GM13977 (cell line): ENCODE measurements at regions not wholly inside any gene's neighbourhood (a gene's known extent, or its start where the extent isn't known, plus 50 kb on each side); places are given as distances from the start of the nearest gene placed in this dataset.

Source experiments
- DNase-seq: peaks from one replicate; pipeline ENCODE4 v3.0.0; 2012; ENCODE audit warnings: low spot score
- in situ Hi-C: fragments of 300-500 bp; cut with MboI; formaldehyde crosslinking; loops from one replicate; pipeline ENCODE4 v1.12.0; 2022; ENCODE audit warnings: low sequenced_read_pairs, low pct_unique_long_range_greater_than_20kb, mixed read lengths, inconsistent platforms; ENCODE audit not compliant: unreplicated experiment
- TF ChIP-seq, protein P1 (sequence below): IDR thresholded peaks from 2 replicates; pipeline ENCODE4 v1.5.1; 2012; ENCODE audit warnings: mild to moderate bottlenecking, control low read depth; ENCODE audit not compliant: insufficient read depth; ENCODE audit errors: extremely low read depth, missing control alignments

DNA sequence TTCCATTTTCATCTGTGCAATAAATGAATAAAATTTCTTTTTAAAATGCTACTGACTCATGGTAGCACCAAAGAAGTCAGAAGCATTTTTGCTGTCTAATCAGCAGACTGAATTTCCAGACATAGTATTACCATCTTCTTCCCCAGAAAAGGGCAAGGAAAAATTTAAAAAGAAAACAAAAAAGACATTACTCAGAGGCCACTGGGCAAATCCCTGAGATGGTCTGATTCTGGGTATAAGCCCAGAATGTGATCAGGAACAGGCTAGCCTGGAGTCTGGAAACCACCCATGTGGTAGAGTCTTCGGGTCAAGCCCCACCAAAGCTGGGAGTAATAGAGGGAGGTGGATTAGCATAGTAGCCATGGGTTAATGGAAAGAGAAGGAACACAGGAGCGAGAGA is 342.8 kb downstream of the FBXW7 start:
- no peak for DNase-seq
- TF ChIP-seq, protein P1, sequence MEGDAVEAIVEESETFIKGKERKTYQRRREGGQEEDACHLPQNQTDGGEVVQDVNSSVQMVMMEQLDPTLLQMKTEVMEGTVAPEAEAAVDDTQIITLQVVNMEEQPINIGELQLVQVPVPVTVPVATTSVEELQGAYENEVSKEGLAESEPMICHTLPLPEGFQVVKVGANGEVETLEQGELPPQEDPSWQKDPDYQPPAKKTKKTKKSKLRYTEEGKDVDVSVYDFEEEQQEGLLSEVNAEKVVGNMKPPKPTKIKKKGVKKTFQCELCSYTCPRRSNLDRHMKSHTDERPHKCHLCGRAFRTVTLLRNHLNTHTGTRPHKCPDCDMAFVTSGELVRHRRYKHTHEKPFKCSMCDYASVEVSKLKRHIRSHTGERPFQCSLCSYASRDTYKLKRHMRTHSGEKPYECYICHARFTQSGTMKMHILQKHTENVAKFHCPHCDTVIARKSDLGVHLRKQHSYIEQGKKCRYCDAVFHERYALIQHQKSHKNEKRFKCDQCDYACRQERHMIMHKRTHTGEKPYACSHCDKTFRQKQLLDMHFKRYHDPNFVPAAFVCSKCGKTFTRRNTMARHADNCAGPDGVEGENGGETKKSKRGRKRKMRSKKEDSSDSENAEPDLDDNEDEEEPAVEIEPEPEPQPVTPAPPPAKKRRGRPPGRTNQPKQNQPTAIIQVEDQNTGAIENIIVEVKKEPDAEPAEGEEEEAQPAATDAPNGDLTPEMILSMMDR = no peak
- in situ Hi-C loops = no loop called here

DNA sequence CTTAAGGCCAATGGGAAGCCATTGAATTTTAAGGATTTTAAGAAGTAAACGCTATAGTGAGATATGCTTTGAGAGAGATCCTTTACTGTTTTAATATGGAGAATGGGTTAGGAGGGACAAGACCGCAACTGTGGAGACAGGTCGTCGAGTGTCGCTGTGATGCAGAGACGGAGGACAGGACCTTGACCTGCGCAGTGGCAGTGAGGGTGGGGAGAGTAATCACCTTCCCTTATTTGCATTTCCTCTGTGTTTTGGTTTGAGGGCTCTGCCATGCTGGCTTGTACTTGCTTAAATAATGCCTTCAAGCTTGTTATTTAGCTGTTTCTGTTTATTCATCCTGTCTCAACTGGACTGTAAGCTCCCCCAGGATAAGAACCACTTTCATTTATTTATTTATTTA is 345.0 kb downstream of the FBXW7 start:
- DNase-seq = no peak
- in situ Hi-C loops = no loop called here
- TF ChIP-seq, protein P1 = no peak

DNA sequence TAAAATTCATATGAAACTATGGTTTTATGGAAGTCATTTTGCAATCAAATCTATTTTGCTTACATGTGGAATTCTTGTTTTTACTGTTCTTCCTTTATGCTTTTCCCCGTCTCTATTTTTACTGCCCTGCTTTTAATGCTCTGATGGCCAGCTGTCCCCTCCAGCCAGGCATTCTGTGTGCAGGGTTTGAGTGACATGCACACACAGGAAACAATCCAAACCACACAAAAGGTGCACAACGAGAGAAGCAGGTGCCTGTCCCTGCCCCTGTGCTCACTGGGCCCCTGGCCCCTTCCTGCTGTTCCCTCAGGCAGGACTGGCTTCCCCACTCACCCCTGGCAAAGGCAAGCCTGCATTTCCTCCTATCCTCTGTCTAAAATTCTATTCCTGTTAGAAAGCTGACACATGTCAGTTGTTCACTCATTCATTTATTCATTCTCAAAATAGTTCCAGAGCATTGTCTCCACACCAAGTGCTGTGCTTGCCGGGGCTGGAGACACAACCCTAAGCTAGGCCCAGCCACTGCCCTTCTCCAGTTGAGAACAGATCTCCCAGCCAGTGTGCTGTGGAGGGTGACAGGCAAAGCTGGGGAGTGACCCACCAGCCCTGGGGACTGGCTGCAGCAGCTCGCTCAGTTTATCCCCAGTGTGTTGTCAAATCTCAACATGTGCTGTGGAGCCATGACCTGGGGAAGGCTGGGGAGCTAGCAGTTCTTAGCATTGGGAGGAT is 346.3 kb downstream of the FBXW7 start:
- in situ Hi-C loops = no loop called here
- peak; percentile 9 for DNase-seq
- TF ChIP-seq, protein P1 = no peak

DNA sequence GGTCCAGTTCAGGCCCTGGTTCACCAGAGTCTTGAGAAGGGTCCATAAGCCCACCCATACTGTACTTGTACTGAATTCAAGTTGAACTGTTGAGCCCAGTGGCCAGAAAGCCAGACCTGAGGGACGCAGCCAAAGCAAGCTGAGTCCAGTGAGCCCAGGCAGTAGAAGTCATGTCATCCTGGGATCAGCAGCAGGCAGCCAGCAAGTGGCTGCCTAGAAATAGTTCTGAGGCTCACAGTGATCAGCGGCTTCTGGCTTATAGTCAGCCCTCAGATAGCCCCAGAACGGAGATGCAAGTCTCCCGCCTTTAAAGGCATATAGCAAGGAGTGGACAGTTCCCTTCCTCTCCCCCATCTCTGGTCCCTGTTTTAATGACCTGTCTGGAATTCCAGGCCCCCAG is 347.1 kb downstream of the FBXW7 start:
- TF ChIP-seq, protein P1 = no peak
- in situ Hi-C loops = no loop called here
- DNase-seq = no peak

DNA sequence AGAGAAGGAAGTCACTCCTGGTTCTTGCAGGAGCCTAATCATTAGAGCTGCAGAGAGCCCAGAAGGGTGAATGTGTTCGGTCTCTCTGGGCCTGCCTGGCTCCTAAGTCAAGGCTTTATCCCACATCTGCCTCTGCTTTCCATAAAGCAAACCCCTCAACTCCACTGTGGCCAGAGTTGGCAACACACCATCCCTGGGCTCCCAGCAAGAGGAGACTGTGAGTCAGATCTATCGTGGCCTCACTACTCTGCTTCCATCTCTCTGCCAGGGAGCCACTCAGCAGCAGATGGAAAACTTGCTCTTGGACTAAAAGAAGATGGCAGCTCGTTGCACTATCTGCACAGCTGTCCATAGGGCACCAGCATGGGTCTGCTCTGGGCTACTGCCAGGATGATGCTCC is 348.2 kb downstream of the FBXW7 start:
- DNase-seq = no peak
- TF ChIP-seq, protein P1 = no peak
- in situ Hi-C loops = no loop called here

DNA sequence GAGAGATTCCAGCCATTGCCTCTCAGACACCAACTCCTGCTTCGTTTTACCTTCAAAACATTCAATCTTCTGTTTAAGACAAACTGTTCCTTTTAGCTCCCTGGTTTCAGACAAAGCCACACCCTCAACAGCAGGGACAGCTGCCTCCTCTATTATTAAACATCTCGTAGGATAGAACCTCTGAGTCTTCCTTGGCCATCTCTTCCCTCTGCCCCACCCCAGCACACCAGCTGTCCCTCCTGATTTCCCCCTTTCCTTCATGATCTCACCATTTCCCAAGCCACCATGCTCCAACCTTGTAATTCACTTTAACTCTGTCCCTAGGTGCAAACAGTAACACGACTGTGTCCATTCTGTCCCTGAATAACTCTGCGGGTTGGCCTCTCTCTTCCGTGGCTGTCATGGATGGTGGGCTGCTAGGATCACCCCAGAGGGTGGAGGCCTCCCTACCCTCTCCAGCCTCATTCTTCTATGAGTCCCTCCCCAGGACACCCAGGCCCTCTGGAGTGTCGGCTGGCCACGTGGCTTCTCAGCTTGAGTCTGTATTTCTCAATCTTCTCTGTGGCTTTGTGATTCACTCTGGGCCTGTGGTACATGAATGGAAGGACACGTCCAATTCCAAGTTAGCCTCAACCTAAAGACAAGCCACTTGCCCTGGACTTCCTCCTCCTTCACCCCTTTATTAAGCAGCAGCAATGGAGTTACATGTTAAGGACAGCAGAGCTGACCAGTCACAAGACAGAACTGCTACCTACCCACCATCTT is 349.9 kb downstream of the FBXW7 start:
- in situ Hi-C loops = no loop called here
- TF ChIP-seq, protein P1 = no peak
- no peak for DNase-seq
